ENCODE measurements at regions not wholly inside any gene's neighbourhood (a gene's known extent, or its start where the extent isn't known, plus 50 kb on each side); places are given as distances from the start of the nearest gene placed in this dataset.

GRCh38 chr3:43865887-43866528 is 175.3 kb downstream of the ABHD5 start:
- DNase-seq (ENCODE audit: low spot score) (no peak), ATAC-seq (no peak)
- no peaks in the 10 kb centered on the region for H3K36me3 Mint-ChIP-seq
- H3K4me3 Mint-ChIP-seq = no peak overlapping the region
- peaks cover 9 to 45% of the 10 kb centered on the region in 2 donors for H3K27me3 Mint-ChIP-seq
- no peaks in the 10 kb centered on the region for H3K4me1 Mint-ChIP-seq (ENCODE audit: low read depth in 2 of 2)
- H3K9me3 Mint-ChIP-seq = no peaks in the 10 kb centered on the region
- no peak overlapping the region for H3K27ac Mint-ChIP-seq

GRCh38 chr3:43866529-43867353 is 176.0 kb downstream of the ABHD5 start:
- no peak overlapping the region for H3K4me3 Mint-ChIP-seq
- no peaks in the 10 kb centered on the region for H3K4me1 Mint-ChIP-seq (ENCODE audit: low read depth in 2 of 2)
- no peaks in the 10 kb centered on the region for H3K9me3 Mint-ChIP-seq
- ATAC-seq (no peak), DNase-seq (ENCODE audit: low spot score) (no peak)
- H3K27me3 Mint-ChIP-seq = peaks cover 9 to 50% of the 10 kb centered on the region in 2 donors
- no peaks in the 10 kb centered on the region for H3K36me3 Mint-ChIP-seq
- no peak overlapping the region for H3K27ac Mint-ChIP-seq

- Mint-ChIP-seq H3K36me3 (no peaks in the 10 kb centered on the region), H3K27me3 (peaks cover 14 to 49% of the 10 kb centered on the region in 2 donors), H3K4me1 (ENCODE audit: low read depth in 2 of 2) (no peaks in the 10 kb centered on the region), H3K9me3 (no peaks in the 10 kb centered on the region), H3K4me3 (no peak overlapping the region), H3K27ac (no peak overlapping the region)
- no peak for DNase-seq (ENCODE audit: low spot score)
- no peak for ATAC-seq
These were observed 176.8 kb downstream of the ABHD5 start for GRCh38 chr3:43867436-43868072.

- no peaks in the 10 kb centered on the region for H3K4me1 Mint-ChIP-seq (ENCODE audit: low read depth in 2 of 2)
- H3K36me3 Mint-ChIP-seq = no peaks in the 10 kb centered on the region
- ATAC-seq = no peak
- H3K9me3 Mint-ChIP-seq = no peaks in the 10 kb centered on the region
- H3K4me3 Mint-ChIP-seq = no peak overlapping the region
- no peak for DNase-seq (ENCODE audit: low spot score)
- peaks cover 25 to 49% of the 10 kb centered on the region in 2 donors for H3K27me3 Mint-ChIP-seq
- no peak overlapping the region for H3K27ac Mint-ChIP-seq
These were observed 178.8 kb downstream of the ABHD5 start for GRCh38 chr3:43869491-43869890.

- no peak overlapping the region for H3K27ac Mint-ChIP-seq
- ATAC-seq = no peak
- H3K36me3 Mint-ChIP-seq = no peaks in the 10 kb centered on the region
- DNase-seq (ENCODE audit: low spot score) = no peak
- H3K9me3 Mint-ChIP-seq = no peaks in the 10 kb centered on the region
- no peak overlapping the region for H3K4me3 Mint-ChIP-seq
- peaks cover 25 to 46% of the 10 kb centered on the region in 2 donors for H3K27me3 Mint-ChIP-seq
- H3K4me1 Mint-ChIP-seq (ENCODE audit: low read depth in 2 of 2) = no peaks in the 10 kb centered on the region
These were observed 179.4 kb downstream of the ABHD5 start for GRCh38 chr3:43870120-43870519.

GRCh38 chr3:43870844-43871626 is 180.3 kb downstream of the ABHD5 start:
- H3K36me3 Mint-ChIP-seq = no peaks in the 10 kb centered on the region
- peaks cover 27 to 53% of the 10 kb centered on the region in 2 donors for H3K27me3 Mint-ChIP-seq
- DNase-seq (ENCODE audit: low spot score) (no peak), ATAC-seq (no peak)
- no peaks in the 10 kb centered on the region for H3K9me3 Mint-ChIP-seq
- no peaks in the 10 kb centered on the region for H3K4me1 Mint-ChIP-seq (ENCODE audit: low read depth in 2 of 2)
- no peak overlapping the region for H3K27ac Mint-ChIP-seq
- no peak overlapping the region for H3K4me3 Mint-ChIP-seq

- peak in 1 of 2 donors; percentile 36 for ATAC-seq
- H3K27me3 Mint-ChIP-seq = peaks cover 27 to 53% of the 10 kb centered on the region in 2 donors
- no peak for DNase-seq (ENCODE audit: low spot score)
- no peaks in the 10 kb centered on the region for H3K9me3 Mint-ChIP-seq
- H3K4me3 Mint-ChIP-seq = no peak overlapping the region
- H3K4me1 Mint-ChIP-seq (ENCODE audit: low read depth in 2 of 2) = no peaks in the 10 kb centered on the region
- H3K27ac Mint-ChIP-seq = no peak overlapping the region
- no peaks in the 10 kb centered on the region for H3K36me3 Mint-ChIP-seq
These were observed 181.0 kb downstream of the ABHD5 start for GRCh38 chr3:43871627-43872245.

- Mint-ChIP-seq H3K27ac (no peak overlapping the region), H3K36me3 (no peaks in the 10 kb centered on the region), H3K27me3 (peaks cover 29 to 58% of the 10 kb centered on the region in 2 donors), H3K9me3 (no peaks in the 10 kb centered on the region), H3K4me3 (no peak overlapping the region), H3K4me1 (ENCODE audit: low read depth in 2 of 2) (no peaks in the 10 kb centered on the region)
- no peak for DNase-seq (ENCODE audit: low spot score)
- ATAC-seq = peak; percentile 26 to 43
These were observed 181.6 kb downstream of the ABHD5 start for GRCh38 chr3:43872301-43872700.

- H3K4me3 Mint-ChIP-seq = no peak overlapping the region
- H3K4me1 Mint-ChIP-seq (ENCODE audit: low read depth in 2 of 2) = no peaks in the 10 kb centered on the region
- no peak for DNase-seq (ENCODE audit: low spot score)
- no peak for ATAC-seq
- no peaks in the 10 kb centered on the region for H3K9me3 Mint-ChIP-seq
- H3K27ac Mint-ChIP-seq = no peak overlapping the region
- H3K36me3 Mint-ChIP-seq = no peaks in the 10 kb centered on the region
- peaks cover 29 to 59% of the 10 kb centered on the region in 2 donors for H3K27me3 Mint-ChIP-seq
These were observed 182.2 kb downstream of the ABHD5 start for GRCh38 chr3:43872901-43873300.

GRCh38 chr3:43873723-43874122 is 183.0 kb downstream of the ABHD5 start:
- ATAC-seq = no peak
- Mint-ChIP-seq H3K9me3 (no peaks in the 10 kb centered on the region), H3K27me3 (peaks cover 27 to 51% of the 10 kb centered on the region in 2 donors), H3K27ac (no peak overlapping the region), H3K4me1 (ENCODE audit: low read depth in 2 of 2) (no peaks in the 10 kb centered on the region), H3K4me3 (no peak overlapping the region), H3K36me3 (no peaks in the 10 kb centered on the region)
- no peak for DNase-seq (ENCODE audit: low spot score)

GRCh38 chr3:43874290-43874689 is 183.6 kb downstream of the ABHD5 start:
- Mint-ChIP-seq H3K4me1 (ENCODE audit: low read depth in 2 of 2) (no peaks in the 10 kb centered on the region), H3K27ac (no peak overlapping the region), H3K27me3 (peaks cover 26 to 46% of the 10 kb centered on the region in 2 donors), H3K36me3 (no peaks in the 10 kb centered on the region), H3K4me3 (no peak overlapping the region), H3K9me3 (no peaks in the 10 kb centered on the region)
- no peak for DNase-seq (ENCODE audit: low spot score)
- ATAC-seq = no peak

- ATAC-seq = no peak
- Mint-ChIP-seq H3K4me1 (ENCODE audit: low read depth in 2 of 2) (no peaks in the 10 kb centered on the region), H3K4me3 (no peak overlapping the region), H3K27ac (no peak overlapping the region), H3K27me3 (peaks cover 26 to 43% of the 10 kb centered on the region in 2 donors), H3K9me3 (no peaks in the 10 kb centered on the region), H3K36me3 (no peaks in the 10 kb centered on the region)
- no peak for DNase-seq (ENCODE audit: low spot score)
These were observed 184.0 kb downstream of the ABHD5 start for GRCh38 chr3:43874731-43875130.

GRCh38 chr3:43876648-43877047 is 185.9 kb downstream of the ABHD5 start:
- Mint-ChIP-seq H3K4me1 (ENCODE audit: low read depth in 2 of 2) (no peaks in the 10 kb centered on the region), H3K36me3 (no peaks in the 10 kb centered on the region), H3K9me3 (no peaks in the 10 kb centered on the region), H3K27me3 (peaks cover 26 to 34% of the 10 kb centered on the region in 2 donors), H3K4me3 (no peak overlapping the region), H3K27ac (no peak overlapping the region)
- DNase-seq (ENCODE audit: low spot score) (no peak), ATAC-seq (no peak)

Measured in natural killer cell treated with Interleukin-12 subunit alpha and Interleukin-12 subunit beta and Interleukin-15 and Interleukin-18, amount 100 ng/mL, for 72 hours (primary cell).